SU-DHL-6 (cell line): ENCODE measurements at regions not wholly inside any gene's neighbourhood (a gene's known extent, or its start where the extent isn't known, plus 50 kb on each side); places are given as distances from the start of the nearest gene placed in this dataset.

Experiments
- H2AFZ ChIP-seq: fragments of 200-600 bp; sonication (generic); 2 replicates; pipeline ENCODE4 v1.6.1; 2014; ENCODE audit warnings: low read depth, mild to moderate bottlenecking, moderate library complexity, mixed read lengths, antibody characterized with exemption, low read length; ENCODE audit not compliant: severe bottlenecking
- H3F3A ChIP-seq: fragments of 200-600 bp; shearing (Covaris generic); 2 replicates; pipeline ENCODE4 v1.6.0; 2016; ENCODE audit warnings: antibody characterized with exemption, mild to moderate bottlenecking; ENCODE audit not compliant: insufficient read depth
- H3K27ac ChIP-seq: fragments of 200-600 bp; sonication (generic); 2 replicates; pipeline ENCODE4 v1.5.1; 2016; ENCODE audit warnings: low read depth, mild to moderate bottlenecking, low read length, moderate library complexity, mixed read lengths
- H3K27me3 ChIP-seq: fragments of 200-600 bp; sonication (generic), shearing (Covaris generic); 2 replicates; pipeline ENCODE4 v1.6.0; 2014; ENCODE audit warnings: mild to moderate bottlenecking, low read length
- H3K36me3 ChIP-seq: fragments of 200-600 bp; sonication (generic); 2 replicates; pipeline ENCODE4 v1.6.1; 2014; ENCODE audit warnings: mild to moderate bottlenecking, low read length, mixed read lengths
- H3K4me2 ChIP-seq: fragments of 300-600, 200-600 bp; shearing (Covaris generic), sonication (generic); 2 replicates; pipeline ENCODE4 v1.6.0; 2014; ENCODE audit warnings: low read length, low read depth, mild to moderate bottlenecking; ENCODE audit not compliant: poor library complexity, severe bottlenecking
- H3K4me3 ChIP-seq: fragments of 200-600 bp; sonication (generic); 2 replicates; pipeline ENCODE4 v1.5.1; 2014; ENCODE audit warnings: antibody characterized with exemption, low read length, mild to moderate bottlenecking, mixed read lengths; ENCODE audit not compliant: insufficient read depth, poor library complexity, severe bottlenecking
- H3K79me2 ChIP-seq: fragments of 200-600 bp; sonication (generic); 2 replicates; pipeline ENCODE4 v1.6.1; 2014; ENCODE audit warnings: mild to moderate bottlenecking, low read length, moderate library complexity; ENCODE audit not compliant: insufficient read depth
- H3K9ac ChIP-seq: fragments of 200-600 bp; sonication (generic); 2 replicates; pipeline ENCODE4 v1.7.0; 2014; ENCODE audit warnings: mild to moderate bottlenecking, low read length
- H3K9me2 ChIP-seq: fragments of 200-600 bp; sonication (generic); replicated peaks from 2 replicates; pipeline ENCODE4 v1.6.1; 2014; ENCODE audit warnings: low read length; ENCODE audit not compliant: insufficient read depth
- H3K9me3 ChIP-seq: fragments of 200-600 bp; sonication (generic); 2 replicates; pipeline ENCODE4 v1.6.1; 2014; ENCODE audit warnings: low read length, mixed read lengths; ENCODE audit not compliant: insufficient read depth
- H4K20me1 ChIP-seq: fragments of 200-600 bp; sonication (generic); 2 replicates; pipeline ENCODE4 v1.6.1; 2014; ENCODE audit warnings: low read depth, mild to moderate bottlenecking, antibody characterized with exemption, low read length, moderate library complexity, mixed read lengths
- CTCF ChIP-seq: fragments of 200-600 bp; sonication (generic); IDR thresholded peaks from one replicate; pipeline ENCODE4 v1.5.1; 2017; ENCODE audit warnings: antibody characterized with exemption, mild to moderate bottlenecking, low read length, moderate library complexity; ENCODE audit not compliant: insufficient read depth, poor library complexity, severe bottlenecking
- EZH2phosphoT487 ChIP-seq: fragments of 200-600 bp; sonication (generic), shearing (Covaris generic); conservative IDR thresholded peaks from 2 replicates; pipeline ENCODE4 v1.6.1; 2018; ENCODE audit warnings: mild to moderate bottlenecking, antibody characterized with exemption, low read length, moderate library complexity, mixed read lengths

- no peak overlapping the region for H3K4me3 ChIP-seq
- H3K9me2 ChIP-seq = no peaks in the 10 kb centered on the region
- no peaks in the 10 kb centered on the region for H3F3A ChIP-seq
- no peak overlapping the region for H2AFZ ChIP-seq
- no peaks in the 10 kb centered on the region for H3K36me3 ChIP-seq
- H4K20me1 ChIP-seq = no peaks in the 10 kb centered on the region
- H3K9ac ChIP-seq = no peak overlapping the region
- TF ChIP-seq CTCF (no peak), EZH2phosphoT487 (no peak)
- no peaks in the 10 kb centered on the region for H3K9me3 ChIP-seq
- H3K4me2 ChIP-seq = no peak overlapping the region
- no peaks in the 10 kb centered on the region for H3K27me3 ChIP-seq
- H3K79me2 ChIP-seq = no peaks in the 10 kb centered on the region
- H3K27ac ChIP-seq = no peak overlapping the region
Observed at GRCh38 chr15:69802432-69802831, 295.3 kb downstream of the TLE3 start.

GRCh38 chr15:69804786-69805185 is 292.9 kb downstream of the TLE3 start:
- no peaks in the 10 kb centered on the region for H3K9me3 ChIP-seq
- H3F3A ChIP-seq = no peaks in the 10 kb centered on the region
- no peaks in the 10 kb centered on the region for H4K20me1 ChIP-seq
- H3K36me3 ChIP-seq = no peaks in the 10 kb centered on the region
- H3K27me3 ChIP-seq = no peaks in the 10 kb centered on the region
- no peak overlapping the region for H2AFZ ChIP-seq
- no peaks in the 10 kb centered on the region for H3K9me2 ChIP-seq
- no peaks in the 10 kb centered on the region for H3K79me2 ChIP-seq
- no peak overlapping the region for H3K27ac ChIP-seq
- no peak overlapping the region for H3K4me2 ChIP-seq
- no peak overlapping the region for H3K9ac ChIP-seq
- H3K4me3 ChIP-seq = no peak overlapping the region
- TF ChIP-seq CTCF (no peak), EZH2phosphoT487 (no peak)

GRCh38 chr15:69805248-69805953 is 292.3 kb downstream of the TLE3 start:
- TF ChIP-seq EZH2phosphoT487 = no peak
- no peaks in the 10 kb centered on the region for H3K27me3 ChIP-seq
- H3K36me3 ChIP-seq = no peaks in the 10 kb centered on the region
- H3K9me2 ChIP-seq = no peaks in the 10 kb centered on the region
- no peak overlapping the region for H3K4me3 ChIP-seq
- no peaks in the 10 kb centered on the region for H3F3A ChIP-seq
- no peaks in the 10 kb centered on the region for H3K79me2 ChIP-seq
- H2AFZ ChIP-seq = no peak overlapping the region
- H4K20me1 ChIP-seq = no peaks in the 10 kb centered on the region
- no peak overlapping the region for H3K9ac ChIP-seq
- H3K9me3 ChIP-seq = no peaks in the 10 kb centered on the region
- no peak overlapping the region for H3K27ac ChIP-seq
- H3K4me2 ChIP-seq = no peak overlapping the region

GRCh38 chr15:69806287-69806915 is 291.3 kb downstream of the TLE3 start:
- no peak for TF ChIP-seq CTCF
- TF ChIP-seq EZH2phosphoT487 = no peak
- H3K36me3 ChIP-seq = no peaks in the 10 kb centered on the region
- H3K4me3 ChIP-seq = no peak overlapping the region
- no peaks in the 10 kb centered on the region for H3K79me2 ChIP-seq
- no peaks in the 10 kb centered on the region for H3K27me3 ChIP-seq
- no peak overlapping the region for H3K4me2 ChIP-seq
- H3K9me3 ChIP-seq = no peaks in the 10 kb centered on the region
- no peak overlapping the region for H3K27ac ChIP-seq
- H2AFZ ChIP-seq = no peak overlapping the region
- no peaks in the 10 kb centered on the region for H3F3A ChIP-seq
- no peak overlapping the region for H3K9ac ChIP-seq
- H3K9me2 ChIP-seq = no peaks in the 10 kb centered on the region
- no peaks in the 10 kb centered on the region for H4K20me1 ChIP-seq
